ENCODE measurements at regions not wholly inside any gene's neighbourhood (a gene's known extent, or its start where the extent isn't known, plus 50 kb on each side); places are given as distances from the start of the nearest gene placed in this dataset.

- Mint-ChIP-seq H3K4me3 (no peak overlapping the region), H3K27me3 (no peaks in the 10 kb centered on the region), H3K9me3 (no peaks in the 10 kb centered on the region), H3K4me1 (no peaks in the 10 kb centered on the region), H3K36me3 (ENCODE audit: low read depth) (no peaks in the 10 kb centered on the region), H3K27ac (no peak overlapping the region)
- ChIA-PET CTCF (no interaction called here), POLR2A (interaction anchor here (0.5 kb wide), 1 partner anchor 422 kb away, joined by 3 read pairs; no protein-coding TSS in a partner anchor)
- DNase-seq, result no peak
These were observed 94.1 kb downstream of the RPE65 start for GRCh38 chr1:68355614-68356013.

- POLR2A ChIA-PET, result no interaction called here
- H3K9me3 Mint-ChIP-seq, result no peaks in the 10 kb centered on the region
- no peak for DNase-seq
- H3K27ac Mint-ChIP-seq, result no peak overlapping the region
- H3K27me3 Mint-ChIP-seq, result no peaks in the 10 kb centered on the region
- H3K36me3 Mint-ChIP-seq (ENCODE audit: low read depth), result no peaks in the 10 kb centered on the region
- H3K4me1 Mint-ChIP-seq, result no peaks in the 10 kb centered on the region
- CTCF ChIA-PET, result no interaction called here
- H3K4me3 Mint-ChIP-seq, result no peak overlapping the region
These were observed 97.6 kb downstream of the RPE65 start for GRCh38 chr1:68352202-68352601.

- ChIA-PET POLR2A (no interaction called here), CTCF (no interaction called here)
- Mint-ChIP-seq H3K36me3 (ENCODE audit: low read depth) (no peaks in the 10 kb centered on the region), H3K27me3 (no peaks in the 10 kb centered on the region), H3K4me1 (no peaks in the 10 kb centered on the region), H3K9me3 (no peaks in the 10 kb centered on the region), H3K4me3 (no peak overlapping the region), H3K27ac (no peak overlapping the region)
- no peak for DNase-seq
These were observed 102.3 kb downstream of the RPE65 start for GRCh38 chr1:68347415-68347814.

GRCh38 chr1:68346188-68346808 is 103.5 kb downstream of the RPE65 start:
- no peaks in the 10 kb centered on the region for H3K9me3 Mint-ChIP-seq
- no peak overlapping the region for H3K27ac Mint-ChIP-seq
- POLR2A ChIA-PET, result no interaction called here
- H3K4me1 Mint-ChIP-seq, result no peaks in the 10 kb centered on the region
- H3K36me3 Mint-ChIP-seq (ENCODE audit: low read depth), result no peaks in the 10 kb centered on the region
- H3K4me3 Mint-ChIP-seq, result no peak overlapping the region
- CTCF ChIA-PET, result no interaction called here
- H3K27me3 Mint-ChIP-seq, result no peaks in the 10 kb centered on the region
- DNase-seq, result no peak

GRCh38 chr1:68344208-68344607 is 105.5 kb downstream of the RPE65 start:
- ChIA-PET POLR2A (no interaction called here), CTCF (no interaction called here)
- Mint-ChIP-seq H3K27ac (no peak overlapping the region), H3K4me3 (no peak overlapping the region), H3K27me3 (no peaks in the 10 kb centered on the region), H3K36me3 (ENCODE audit: low read depth) (no peaks in the 10 kb centered on the region), H3K4me1 (no peaks in the 10 kb centered on the region), H3K9me3 (no peaks in the 10 kb centered on the region)
- no peak for DNase-seq

- no peaks in the 10 kb centered on the region for H3K4me1 Mint-ChIP-seq
- H3K36me3 Mint-ChIP-seq (ENCODE audit: low read depth), result no peaks in the 10 kb centered on the region
- no peak overlapping the region for H3K4me3 Mint-ChIP-seq
- H3K9me3 Mint-ChIP-seq, result no peaks in the 10 kb centered on the region
- CTCF ChIA-PET, result no interaction called here
- no peak for DNase-seq
- no peaks in the 10 kb centered on the region for H3K27me3 Mint-ChIP-seq
- POLR2A ChIA-PET, result no interaction called here
- H3K27ac Mint-ChIP-seq, result no peak overlapping the region
These were observed 108.6 kb upstream of the WLS start for GRCh38 chr1:68340951-68341350.

GRCh38 chr1:68339505-68339904 is 107.2 kb upstream of the WLS start:
- Mint-ChIP-seq H3K27ac (no peak overlapping the region), H3K36me3 (ENCODE audit: low read depth) (no peaks in the 10 kb centered on the region), H3K27me3 (no peaks in the 10 kb centered on the region), H3K4me3 (no peak overlapping the region), H3K4me1 (no peaks in the 10 kb centered on the region), H3K9me3 (no peaks in the 10 kb centered on the region)
- DNase-seq, result no peak
- CTCF ChIA-PET, result no interaction called here
- POLR2A ChIA-PET, result no interaction called here

GRCh38 chr1:68338081-68338480 is 105.8 kb upstream of the WLS start:
- Mint-ChIP-seq H3K4me1 (no peaks in the 10 kb centered on the region), H3K36me3 (ENCODE audit: low read depth) (no peaks in the 10 kb centered on the region), H3K4me3 (no peak overlapping the region), H3K27ac (no peak overlapping the region), H3K9me3 (no peaks in the 10 kb centered on the region), H3K27me3 (no peaks in the 10 kb centered on the region)
- DNase-seq, result no peak
- CTCF ChIA-PET, result no interaction called here
- POLR2A ChIA-PET, result no interaction called here

GRCh38 chr1:68332041-68332440 is 99.7 kb upstream of the WLS start:
- CTCF ChIA-PET, result no interaction called here
- H3K4me1 Mint-ChIP-seq, result no peaks in the 10 kb centered on the region
- H3K9me3 Mint-ChIP-seq, result no peaks in the 10 kb centered on the region
- no peak for DNase-seq
- H3K27ac Mint-ChIP-seq, result no peak overlapping the region
- no peaks in the 10 kb centered on the region for H3K27me3 Mint-ChIP-seq
- H3K36me3 Mint-ChIP-seq (ENCODE audit: low read depth), result no peaks in the 10 kb centered on the region
- POLR2A ChIA-PET, result no interaction called here
- H3K4me3 Mint-ChIP-seq, result no peak overlapping the region

GRCh38 chr1:68331117-68331865 is 99.0 kb upstream of the WLS start:
- ChIA-PET POLR2A (interaction anchor here (0.7 kb wide), 1 partner anchor 127 kb away, joined by 3 read pairs; no protein-coding TSS in a partner anchor), CTCF (no interaction called here)
- no peak for DNase-seq
- Mint-ChIP-seq H3K4me3 (no peak overlapping the region), H3K27ac (no peak overlapping the region), H3K27me3 (no peaks in the 10 kb centered on the region), H3K4me1 (no peaks in the 10 kb centered on the region), H3K9me3 (no peaks in the 10 kb centered on the region), H3K36me3 (ENCODE audit: low read depth) (no peaks in the 10 kb centered on the region)

GRCh38 chr1:68330391-68330790 is 98.1 kb upstream of the WLS start:
- Mint-ChIP-seq H3K27ac (no peak overlapping the region), H3K9me3 (no peaks in the 10 kb centered on the region), H3K27me3 (no peaks in the 10 kb centered on the region), H3K4me1 (no peaks in the 10 kb centered on the region), H3K4me3 (no peak overlapping the region), H3K36me3 (ENCODE audit: low read depth) (no peaks in the 10 kb centered on the region)
- POLR2A ChIA-PET, result interaction anchor here (0.7 kb wide), 1 partner anchor 128 kb away, joined by 3 read pairs; no protein-coding TSS in a partner anchor
- CTCF ChIA-PET, result no interaction called here
- DNase-seq, result no peak

- DNase-seq, result no peak
- POLR2A ChIA-PET, result no interaction called here
- H3K27me3 Mint-ChIP-seq, result no peaks in the 10 kb centered on the region
- no peak overlapping the region for H3K27ac Mint-ChIP-seq
- no peaks in the 10 kb centered on the region for H3K4me1 Mint-ChIP-seq
- no peaks in the 10 kb centered on the region for H3K9me3 Mint-ChIP-seq
- no peaks in the 10 kb centered on the region for H3K36me3 Mint-ChIP-seq (ENCODE audit: low read depth)
- H3K4me3 Mint-ChIP-seq, result no peak overlapping the region
- CTCF ChIA-PET, result no interaction called here
These were observed 96.9 kb upstream of the WLS start for GRCh38 chr1:68329096-68329835.

GRCh38 chr1:68328490-68328889 is 96.2 kb upstream of the WLS start:
- Mint-ChIP-seq H3K9me3 (no peaks in the 10 kb centered on the region), H3K4me3 (no peak overlapping the region), H3K27me3 (no peaks in the 10 kb centered on the region), H3K36me3 (ENCODE audit: low read depth) (no peaks in the 10 kb centered on the region), H3K4me1 (no peaks in the 10 kb centered on the region), H3K27ac (no peak overlapping the region)
- DNase-seq, result no peak
- CTCF ChIA-PET, result no interaction called here
- POLR2A ChIA-PET, result no interaction called here
